ENCODE measurements at regions not wholly inside any gene's neighbourhood (a gene's known extent, or its start where the extent isn't known, plus 50 kb on each side); places are given as distances from the start of the nearest gene placed in this dataset.

GRCh38 chr6:85275338-85275985 lies 174.4 kb upstream of the NT5E start:
- no peak for TF ChIP-seq POLR2A (IDR thresholded peaks at IDR 0.05)
- TF ChIP-seq, protein P1, sequence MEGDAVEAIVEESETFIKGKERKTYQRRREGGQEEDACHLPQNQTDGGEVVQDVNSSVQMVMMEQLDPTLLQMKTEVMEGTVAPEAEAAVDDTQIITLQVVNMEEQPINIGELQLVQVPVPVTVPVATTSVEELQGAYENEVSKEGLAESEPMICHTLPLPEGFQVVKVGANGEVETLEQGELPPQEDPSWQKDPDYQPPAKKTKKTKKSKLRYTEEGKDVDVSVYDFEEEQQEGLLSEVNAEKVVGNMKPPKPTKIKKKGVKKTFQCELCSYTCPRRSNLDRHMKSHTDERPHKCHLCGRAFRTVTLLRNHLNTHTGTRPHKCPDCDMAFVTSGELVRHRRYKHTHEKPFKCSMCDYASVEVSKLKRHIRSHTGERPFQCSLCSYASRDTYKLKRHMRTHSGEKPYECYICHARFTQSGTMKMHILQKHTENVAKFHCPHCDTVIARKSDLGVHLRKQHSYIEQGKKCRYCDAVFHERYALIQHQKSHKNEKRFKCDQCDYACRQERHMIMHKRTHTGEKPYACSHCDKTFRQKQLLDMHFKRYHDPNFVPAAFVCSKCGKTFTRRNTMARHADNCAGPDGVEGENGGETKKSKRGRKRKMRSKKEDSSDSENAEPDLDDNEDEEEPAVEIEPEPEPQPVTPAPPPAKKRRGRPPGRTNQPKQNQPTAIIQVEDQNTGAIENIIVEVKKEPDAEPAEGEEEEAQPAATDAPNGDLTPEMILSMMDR (IDR thresholded peaks at IDR 0.05), result no peak
- no peak for TF ChIP-seq EP300 (IDR thresholded peaks at IDR 0.05)

All from ovary (tissue), 3 donors.